Bronchial epithelial cell (primary cell): ENCODE measurements at regions not wholly inside any gene's neighbourhood (a gene's known extent, or its start where the extent isn't known, plus 50 kb on each side); places are given as distances from the start of the nearest gene placed in this dataset.

Experiments
- DNase-seq: peaks from one replicate; pipeline ENCODE4 v3.0.0-alpha.2; 2010; ENCODE audit warnings: low read depth
- FAIRE-seq: peaks from 2 replicates; lab custom pipeline; 2011; peaks lifted over from hg19 to GRCh38; lab: Jason Lieb, UNC
- H3K27me3 ChIP-seq: 2 replicates; pipeline ENCODE4 v1.5.1; 2011; ENCODE audit warnings: low read length; ENCODE audit not compliant: control insufficient read depth, insufficient read depth
- H3K36me3 ChIP-seq: 2 replicates; pipeline ENCODE4 v1.5.1; 2011; ENCODE audit warnings: low read length; ENCODE audit not compliant: control insufficient read depth, insufficient read depth
- H3K4me3 ChIP-seq: 2 replicates; pipeline ENCODE4 v1.5.1; 2011; ENCODE audit warnings: mild to moderate bottlenecking, low read depth, low read length, control low read depth
- CTCF ChIP-seq: IDR thresholded peaks from 2 replicates; pipeline ENCODE4 v1.5.1; 2011; ENCODE audit warnings: mild to moderate bottlenecking, moderate library complexity, low read length, control low read depth, inconsistent platforms; ENCODE audit not compliant: insufficient read depth, severe bottlenecking

DNA sequence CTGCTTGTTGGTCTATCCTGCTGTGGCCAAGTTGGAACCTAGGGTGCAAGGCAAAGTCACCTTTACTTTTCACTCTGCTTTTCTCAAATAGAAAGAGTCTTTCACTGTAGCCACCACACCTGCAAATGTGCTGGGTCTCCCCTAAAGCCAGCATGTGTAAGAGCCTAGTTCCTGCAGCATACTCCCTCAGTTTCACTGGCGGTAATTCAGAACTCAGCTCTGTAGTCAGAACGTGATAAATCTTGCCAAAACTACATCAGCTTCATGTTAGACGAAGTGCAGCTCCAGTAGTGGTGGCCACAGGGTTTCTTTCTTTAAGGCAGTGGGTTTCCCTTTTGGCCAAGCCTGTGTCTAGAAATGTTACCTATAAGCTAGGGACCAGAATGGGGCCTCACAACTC lies 72.0 kb upstream of the HMGCLL1 start:
- FAIRE-seq (no peak), DNase-seq (no peak)
- Histone ChIP-seq H3K36me3 (no peaks in the 10 kb centered on the region), H3K27me3 (no peaks in the 10 kb centered on the region), H3K4me3 (no peak overlapping the region)
- no peak for TF ChIP-seq CTCF

- no peaks in the 10 kb centered on the region for H3K27me3 ChIP-seq
- FAIRE-seq: no peak
- peak; percentile 19 for DNase-seq
- H3K36me3 ChIP-seq: no peaks in the 10 kb centered on the region
- no peak overlapping the region for H3K4me3 ChIP-seq
- no peak for TF ChIP-seq CTCF
These were observed 64.9 kb upstream of the HMGCLL1 start for GRCh38 chr6:55643861-55644260.

DNA sequence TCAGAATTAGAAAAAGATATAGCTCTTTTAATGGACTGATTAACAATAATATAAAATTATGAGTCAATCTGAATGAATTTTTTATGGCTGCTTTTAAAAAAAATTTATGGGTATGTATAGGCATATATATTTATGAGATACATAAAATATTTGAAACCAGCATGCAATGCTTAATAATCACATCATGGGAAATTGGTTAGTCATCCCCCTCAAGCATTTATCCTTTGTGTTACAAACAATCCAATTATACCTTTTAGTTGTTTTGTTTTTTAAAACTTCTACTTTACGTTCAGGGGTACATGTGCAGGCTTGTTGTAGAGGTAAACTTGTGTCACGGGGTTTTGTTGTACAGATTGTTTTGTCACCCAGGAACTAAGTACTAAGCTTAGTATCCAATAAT lies 63.4 kb upstream of the HMGCLL1 start:
- Histone ChIP-seq H3K4me3 (no peak overlapping the region), H3K27me3 (no peaks in the 10 kb centered on the region), H3K36me3 (no peaks in the 10 kb centered on the region)
- peak; percentile 43 for DNase-seq
- no peak for TF ChIP-seq CTCF
- FAIRE-seq: no peak

GRCh38 chr6:55636406-55637102 lies 57.6 kb upstream of the HMGCLL1 start:
- FAIRE-seq (no peak), DNase-seq (peak; percentile 93)
- H3K4me3 ChIP-seq: no peak overlapping the region
- H3K27me3 ChIP-seq: no peaks in the 10 kb centered on the region
- H3K36me3 ChIP-seq: no peaks in the 10 kb centered on the region
- TF ChIP-seq CTCF: no peak

DNA sequence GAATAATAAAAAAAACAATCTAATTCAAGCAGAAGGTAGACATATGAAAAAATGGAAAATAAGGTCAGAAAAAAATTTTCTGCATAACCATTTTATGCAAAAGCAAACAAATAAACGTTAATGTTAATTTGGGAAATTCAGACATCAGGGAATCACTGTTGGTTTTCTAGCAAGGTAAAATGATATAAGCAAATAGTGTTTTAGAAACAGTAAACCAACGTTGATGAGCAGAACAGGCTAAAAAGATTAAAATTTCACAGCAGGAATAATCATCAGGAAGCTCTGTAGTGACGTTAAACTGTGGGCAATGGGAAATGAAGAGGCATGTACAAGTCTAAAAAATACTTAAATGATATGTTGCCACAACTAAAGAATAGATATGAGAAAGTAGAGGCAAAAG lies 54.5 kb upstream of the HMGCLL1 start:
- TF ChIP-seq CTCF: no peak
- FAIRE-seq (no peak), DNase-seq (no peak)
- H3K4me3 ChIP-seq: no peak overlapping the region
- H3K36me3 ChIP-seq: no peaks in the 10 kb centered on the region
- no peaks in the 10 kb centered on the region for H3K27me3 ChIP-seq

GRCh38 chr6:55632953-55633352 lies 54.0 kb upstream of the HMGCLL1 start:
- Histone ChIP-seq H3K27me3 (no peaks in the 10 kb centered on the region), H3K36me3 (no peaks in the 10 kb centered on the region), H3K4me3 (no peak overlapping the region)
- peak; percentile 67 for DNase-seq
- no peak for FAIRE-seq
- TF ChIP-seq CTCF: no peak
